ENCODE measurements at regions not wholly inside any gene's neighbourhood (a gene's known extent, or its start where the extent isn't known, plus 50 kb on each side); places are given as distances from the start of the nearest gene placed in this dataset.

- TF ChIP-seq, protein P1, sequence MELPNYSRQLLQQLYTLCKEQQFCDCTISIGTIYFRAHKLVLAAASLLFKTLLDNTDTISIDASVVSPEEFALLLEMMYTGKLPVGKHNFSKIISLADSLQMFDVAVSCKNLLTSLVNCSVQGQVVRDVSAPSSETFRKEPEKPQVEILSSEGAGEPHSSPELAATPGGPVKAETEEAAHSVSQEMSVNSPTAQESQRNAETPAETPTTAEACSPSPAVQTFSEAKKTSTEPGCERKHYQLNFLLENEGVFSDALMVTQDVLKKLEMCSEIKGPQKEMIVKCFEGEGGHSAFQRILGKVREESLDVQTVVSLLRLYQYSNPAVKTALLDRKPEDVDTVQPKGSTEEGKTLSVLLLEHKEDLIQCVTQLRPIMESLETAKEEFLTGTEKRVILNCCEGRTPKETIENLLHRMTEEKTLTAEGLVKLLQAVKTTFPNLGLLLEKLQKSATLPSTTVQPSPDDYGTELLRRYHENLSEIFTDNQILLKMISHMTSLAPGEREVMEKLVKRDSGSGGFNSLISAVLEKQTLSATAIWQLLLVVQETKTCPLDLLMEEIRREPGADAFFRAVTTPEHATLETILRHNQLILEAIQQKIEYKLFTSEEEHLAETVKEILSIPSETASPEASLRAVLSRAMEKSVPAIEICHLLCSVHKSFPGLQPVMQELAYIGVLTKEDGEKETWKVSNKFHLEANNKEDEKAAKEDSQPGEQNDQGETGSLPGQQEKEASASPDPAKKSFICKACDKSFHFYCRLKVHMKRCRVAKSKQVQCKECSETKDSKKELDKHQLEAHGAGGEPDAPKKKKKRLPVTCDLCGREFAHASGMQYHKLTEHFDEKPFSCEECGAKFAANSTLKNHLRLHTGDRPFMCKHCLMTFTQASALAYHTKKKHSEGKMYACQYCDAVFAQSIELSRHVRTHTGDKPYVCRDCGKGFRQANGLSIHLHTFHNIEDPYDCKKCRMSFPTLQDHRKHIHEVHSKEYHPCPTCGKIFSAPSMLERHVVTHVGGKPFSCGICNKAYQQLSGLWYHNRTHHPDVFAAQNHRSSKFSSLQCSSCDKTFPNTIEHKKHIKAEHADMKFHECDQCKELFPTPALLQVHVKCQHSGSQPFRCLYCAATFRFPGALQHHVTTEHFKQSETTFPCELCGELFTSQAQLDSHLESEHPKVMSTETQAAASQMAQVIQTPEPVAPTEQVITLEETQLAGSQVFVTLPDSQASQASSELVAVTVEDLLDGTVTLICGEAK (IDR thresholded peaks at IDR 0.05; ENCODE audit: borderline replicate concordance) = no peak
- TF ChIP-seq, protein P2, sequence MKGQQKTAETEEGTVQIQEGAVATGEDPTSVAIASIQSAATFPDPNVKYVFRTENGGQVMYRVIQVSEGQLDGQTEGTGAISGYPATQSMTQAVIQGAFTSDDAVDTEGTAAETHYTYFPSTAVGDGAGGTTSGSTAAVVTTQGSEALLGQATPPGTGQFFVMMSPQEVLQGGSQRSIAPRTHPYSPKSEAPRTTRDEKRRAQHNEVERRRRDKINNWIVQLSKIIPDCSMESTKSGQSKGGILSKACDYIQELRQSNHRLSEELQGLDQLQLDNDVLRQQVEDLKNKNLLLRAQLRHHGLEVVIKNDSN (IDR thresholded peaks at IDR 0.05; ENCODE audit: borderline replicate concordance, extremely low read length, insufficient read depth, low read depth, low read length) = no peak
- TF ChIP-seq SIN3A (IDR thresholded peaks at IDR 0.05; ENCODE audit: low read depth, low read length) (no peak), ZBTB4 (CRISPR knock-in tag; IDR thresholded peaks at IDR 0.05) (no peak), HDGF (IDR thresholded peaks at IDR 0.05) (no peak), CEBPZ (IDR thresholded peaks at IDR 0.05; ENCODE audit: low read depth, low read length) (no peak)
These were observed 1336.2 kb upstream of the C9orf72 start (continued) for GRCh38 chr9:28909526-28909925.
